ENCODE measurements at regions not wholly inside any gene's neighbourhood (a gene's known extent, or its start where the extent isn't known, plus 50 kb on each side); places are given as distances from the start of the nearest gene placed in this dataset.

- peak; percentile 36 for ATAC-seq
Observed at GRCh38 chr15:69718916-69719315, 266.3 kb downstream of the RPLP1 start.

GRCh38 chr15:69719527-69720240 lies 267.1 kb downstream of the RPLP1 start:
- ATAC-seq, result peak; percentile 54

- ATAC-seq, result no peak
Observed at GRCh38 chr15:69720536-69720935, 267.9 kb downstream of the RPLP1 start.

- no peak for ATAC-seq
Observed at GRCh38 chr15:69722924-69723323, 270.3 kb downstream of the RPLP1 start.

- no peak for ATAC-seq
Observed at GRCh38 chr15:69723404-69724096, 270.9 kb downstream of the RPLP1 start.

GRCh38 chr15:69724333-69724732 lies 271.7 kb downstream of the RPLP1 start:
- no peak for ATAC-seq

- no peak for ATAC-seq
Observed at GRCh38 chr15:69725275-69725674, 272.7 kb downstream of the RPLP1 start.

GRCh38 chr15:69725957-69726356 lies 273.3 kb downstream of the RPLP1 start:
- ATAC-seq, result no peak

- ATAC-seq, result no peak
Observed at GRCh38 chr15:69727121-69727924, 274.7 kb downstream of the RPLP1 start.

GRCh38 chr15:69729167-69729748 lies 276.6 kb downstream of the RPLP1 start:
- no peak for ATAC-seq

GRCh38 chr15:69730281-69731080 lies 277.9 kb downstream of the RPLP1 start:
- ATAC-seq, result peak; percentile 70

GRCh38 chr15:69731081-69731330 lies 278.4 kb downstream of the RPLP1 start:
- ATAC-seq, result no peak

GRCh38 chr15:69731581-69731980 lies 279.0 kb downstream of the RPLP1 start:
- no peak for ATAC-seq

GRCh38 chr15:69732133-69732532 lies 279.5 kb downstream of the RPLP1 start:
- ATAC-seq, result no peak

GRCh38 chr15:69734699-69735098 lies 282.1 kb downstream of the RPLP1 start:
- ATAC-seq, result no peak

- ATAC-seq, result no peak
Observed at GRCh38 chr15:69735121-69735520, 282.5 kb downstream of the RPLP1 start.

GRCh38 chr15:69736161-69736560 lies 283.5 kb downstream of the RPLP1 start:
- no peak for ATAC-seq

- ATAC-seq, result no peak
Observed at GRCh38 chr15:69737916-69738315, 285.3 kb downstream of the RPLP1 start.

- no peak for ATAC-seq
Observed at GRCh38 chr15:69740684-69741083, 288.1 kb downstream of the RPLP1 start.

- ATAC-seq, result no peak
Observed at GRCh38 chr15:69742361-69742760, 289.7 kb downstream of the RPLP1 start.

- ATAC-seq, result no peak
Observed at GRCh38 chr15:69743091-69743490, 290.5 kb downstream of the RPLP1 start.

- no peak for ATAC-seq
Observed at GRCh38 chr15:69744391-69745162, 292.0 kb downstream of the RPLP1 start.
